GM19395 (cell line): ENCODE measurements at regions not wholly inside any gene's neighbourhood (a gene's known extent, or its start where the extent isn't known, plus 50 kb on each side); places are given as distances from the start of the nearest gene placed in this dataset.

Source experiments
- ATAC-seq: cut with Tn5 transposase; IDR thresholded peaks from one replicate; pipeline ENCODE4 v1.9.1; 2021; ENCODE audit warnings: mild to moderate bottlenecking, moderate library complexity; ENCODE audit not compliant: unreplicated experiment

DNA sequence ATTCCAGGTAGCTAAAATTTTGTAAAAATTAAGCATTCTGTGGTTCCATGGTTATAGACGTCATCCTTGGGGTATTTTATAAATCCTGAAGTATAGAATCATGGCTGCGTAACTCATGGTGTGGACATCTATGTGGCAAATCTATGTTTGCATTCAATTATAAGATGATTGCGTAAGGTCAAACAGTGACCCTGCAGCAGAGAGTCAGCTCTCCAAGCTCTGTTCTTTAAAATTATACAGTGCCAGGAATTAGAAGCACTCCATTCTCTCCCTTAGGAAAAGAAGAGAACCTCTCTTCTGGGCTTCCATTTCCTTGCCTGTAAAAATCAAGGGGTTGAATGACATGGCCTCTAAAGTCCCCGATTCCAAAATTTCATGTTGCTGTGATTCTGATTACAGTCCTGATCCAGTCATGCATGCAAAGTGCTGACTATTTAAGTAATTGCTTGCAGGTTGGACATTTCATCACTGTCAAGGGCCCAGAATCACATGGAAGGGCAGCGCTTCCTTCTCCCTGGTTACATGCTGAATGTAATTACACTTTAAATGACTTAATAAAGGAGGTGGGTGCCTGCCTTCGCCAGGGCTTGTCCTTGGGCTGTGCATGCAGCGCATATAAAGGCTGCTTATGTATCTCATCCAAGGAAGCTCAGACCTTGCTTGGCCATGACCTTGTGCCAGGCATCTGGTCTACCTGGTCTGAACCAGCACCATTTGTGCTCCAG, 550.7 kb downstream of the TYW1 start:
- ATAC-seq = no peak

DNA sequence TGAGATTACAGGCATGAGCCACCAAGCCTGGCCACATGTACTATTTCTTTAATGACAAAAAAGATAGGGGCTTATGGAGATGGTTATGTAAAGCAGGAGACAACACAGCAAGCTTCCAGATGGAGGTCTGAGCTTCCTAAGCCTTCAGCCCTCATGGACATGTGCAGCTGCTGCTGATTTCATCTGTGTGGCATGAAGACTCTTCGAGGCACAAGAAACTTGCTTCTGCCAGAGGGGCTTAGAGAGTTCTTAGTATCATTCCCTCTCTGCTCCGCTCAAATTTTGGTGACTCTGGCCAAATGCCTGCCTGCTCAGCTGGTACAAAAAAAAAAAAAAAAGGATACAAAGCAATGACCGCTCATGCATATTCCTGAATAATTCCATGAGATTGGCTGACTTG, 552.5 kb downstream of the TYW1 start:
- no peak for ATAC-seq

DNA sequence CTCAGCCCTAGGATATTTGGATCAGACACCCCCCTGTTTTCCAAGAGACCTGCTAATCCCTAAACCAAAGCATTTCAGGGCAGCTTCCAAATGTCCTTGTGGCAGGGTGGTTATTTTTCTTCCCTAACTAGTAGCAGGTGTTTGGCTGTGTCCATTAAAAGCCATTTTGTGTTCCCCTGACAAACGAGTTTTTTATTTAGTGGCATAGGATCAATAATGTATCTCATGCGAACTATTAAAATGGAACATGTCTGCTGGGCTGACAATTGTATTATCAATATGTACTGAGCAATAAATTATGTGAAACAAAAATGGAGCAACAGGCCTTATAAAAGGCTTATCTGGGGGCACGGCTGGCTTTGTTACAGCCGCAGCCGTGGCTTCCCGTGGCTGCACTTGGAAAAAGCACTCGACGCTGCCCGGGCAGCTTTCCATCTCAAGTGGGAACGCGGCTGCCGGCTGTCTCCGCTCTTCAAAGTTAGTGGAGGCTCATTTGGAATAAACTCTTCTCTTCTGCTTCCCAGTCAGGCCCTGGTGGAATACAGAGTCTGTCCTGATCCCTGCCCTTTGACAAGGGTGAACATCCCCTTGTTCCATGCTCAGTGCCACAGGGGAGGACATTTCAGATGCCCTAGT, 554.3 kb downstream of the TYW1 start:
- no peak for ATAC-seq

DNA sequence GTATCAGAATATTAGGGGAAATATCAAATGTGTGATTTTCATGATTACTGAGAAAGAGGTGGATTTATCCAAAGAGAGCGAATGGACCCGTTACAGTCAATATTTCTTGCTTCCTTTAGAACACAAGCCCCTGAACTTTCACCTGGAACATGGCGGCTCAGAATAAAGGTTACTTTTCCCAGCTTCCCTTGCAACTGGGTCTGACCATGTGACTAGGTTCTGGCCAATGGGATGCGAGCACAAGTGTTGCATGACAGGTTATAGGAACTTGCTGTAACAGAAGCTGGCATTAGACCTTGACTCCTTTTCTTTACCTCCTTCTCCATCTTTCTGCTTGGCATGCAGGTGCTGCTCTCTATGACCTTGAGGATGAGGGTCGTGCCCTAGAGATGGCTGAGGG, 556.1 kb downstream of the TYW1 start:
- ATAC-seq = no peak

DNA sequence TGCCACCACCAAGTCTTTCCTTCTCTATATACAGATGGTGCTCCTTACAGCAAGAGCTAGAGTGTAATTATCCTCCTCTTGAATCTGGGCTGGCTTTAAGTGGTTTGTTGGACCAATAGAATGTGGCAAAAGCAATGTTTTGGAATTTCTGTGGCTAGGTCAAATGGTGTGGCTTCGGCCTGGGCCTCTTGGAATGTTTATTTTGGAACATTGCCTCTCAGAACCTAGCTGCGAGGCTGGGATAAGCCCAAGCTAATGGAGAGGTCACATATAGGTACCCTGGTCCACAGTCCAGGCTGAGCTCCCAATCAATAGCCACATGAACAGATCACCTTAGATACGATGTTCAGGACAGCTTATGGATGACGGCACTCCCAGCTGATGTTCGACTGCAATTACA, 556.7 kb downstream of the TYW1 start:
- no peak for ATAC-seq

DNA sequence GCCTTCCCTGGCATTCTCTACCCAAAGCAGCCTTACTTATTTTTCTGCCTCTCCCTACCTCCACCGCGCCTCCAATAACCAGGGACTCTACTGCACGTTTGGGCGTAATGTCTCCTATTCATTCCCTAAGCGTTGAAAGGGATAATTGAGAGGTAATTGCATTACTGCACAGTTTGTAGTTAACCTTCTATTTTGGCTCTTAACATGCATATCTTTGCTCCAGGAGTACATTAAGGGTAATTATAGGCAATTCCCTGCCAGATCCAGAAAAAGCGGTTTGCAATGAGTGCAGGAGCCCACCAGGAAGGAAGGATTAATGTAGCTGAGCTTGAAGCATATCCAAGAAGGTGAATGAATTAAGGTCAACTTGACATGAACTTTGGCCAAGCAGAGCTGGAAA, 558.4 kb downstream of the TYW1 start:
- ATAC-seq = no peak

DNA sequence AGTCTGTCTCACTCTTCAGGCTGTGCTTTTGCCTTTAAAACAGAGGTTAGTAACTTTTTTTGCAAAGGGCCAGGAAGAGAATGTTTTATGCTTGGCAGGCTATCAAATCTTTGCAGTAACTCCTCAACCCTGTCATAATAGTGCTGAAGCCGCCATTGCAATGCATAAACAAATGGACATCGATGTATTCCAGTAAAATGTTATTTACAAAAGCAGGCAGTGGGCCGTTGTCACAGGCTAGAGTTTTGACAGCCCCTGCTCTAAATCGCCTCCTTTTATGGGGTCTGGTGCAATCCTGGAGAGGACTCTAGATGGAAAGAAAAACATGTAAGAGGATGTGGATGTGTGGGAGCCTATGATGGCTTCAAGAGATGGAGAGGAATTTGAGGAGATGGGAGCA, 568.3 kb downstream of the TYW1 start:
- ATAC-seq = no peak

DNA sequence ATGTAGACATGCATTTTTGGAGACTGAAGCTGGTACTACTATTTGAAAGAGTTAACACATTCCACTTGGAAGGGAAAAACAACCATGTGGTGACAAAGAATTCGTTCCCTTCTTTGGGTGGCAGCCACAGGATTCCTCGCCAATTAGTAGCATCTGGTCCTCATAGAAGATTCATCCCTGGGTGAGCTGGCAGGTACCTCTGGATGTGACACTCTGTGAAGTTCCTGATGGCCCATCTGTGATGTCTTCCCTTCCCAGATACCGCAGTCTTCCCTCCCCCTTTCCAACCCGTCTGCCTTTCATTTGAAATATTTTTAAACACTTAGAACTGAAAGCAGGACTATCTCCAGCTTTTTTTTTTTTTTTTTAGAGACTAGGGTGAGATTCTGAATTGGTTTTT, 569.5 kb downstream of the TYW1 start:
- no peak for ATAC-seq

DNA sequence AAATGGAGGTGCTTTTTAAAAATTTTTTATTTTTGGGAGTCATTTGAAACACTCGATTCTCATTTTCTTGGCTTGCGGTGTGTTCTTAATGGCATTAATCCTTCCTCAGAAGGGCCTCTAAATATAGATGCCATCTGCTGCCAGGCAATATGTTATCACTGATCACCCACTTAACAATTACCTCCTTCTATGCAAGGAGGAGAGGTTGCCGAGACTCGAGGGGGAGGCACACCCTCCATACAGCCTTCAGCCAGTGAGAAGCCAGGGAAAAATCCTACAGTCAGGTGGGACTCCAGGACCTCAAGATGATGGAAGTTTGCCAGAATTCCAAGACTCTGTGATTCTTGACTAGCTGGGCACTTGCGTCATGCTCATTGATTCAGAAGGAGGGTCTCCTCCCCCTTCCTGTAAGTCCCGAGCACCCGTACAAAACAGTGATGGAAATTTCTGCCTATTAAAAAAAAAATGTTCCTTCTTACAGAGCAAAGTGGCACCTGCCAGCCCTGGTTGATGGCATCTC, 574.5 kb downstream of the TYW1 start:
- no peak for ATAC-seq

DNA sequence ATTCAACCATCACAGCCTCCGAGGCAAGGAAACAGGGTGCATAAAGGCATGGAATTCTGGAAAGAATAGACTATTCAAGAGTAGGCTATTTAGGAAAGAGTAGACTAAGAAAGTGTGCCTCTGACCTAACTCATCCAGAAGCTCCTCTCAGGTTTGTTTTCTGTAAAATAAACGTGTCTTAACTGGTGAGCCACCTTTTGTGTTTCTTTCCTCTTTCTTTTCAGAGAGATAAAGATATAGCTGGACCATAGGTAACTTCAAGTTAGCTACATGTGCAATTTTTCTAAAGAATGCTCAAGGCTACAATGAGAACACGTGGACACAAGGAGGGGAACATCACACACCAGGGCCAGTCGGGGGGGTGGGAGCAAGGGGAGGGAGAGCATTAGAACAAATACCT, 577.0 kb downstream of the TYW1 start:
- ATAC-seq = no peak

DNA sequence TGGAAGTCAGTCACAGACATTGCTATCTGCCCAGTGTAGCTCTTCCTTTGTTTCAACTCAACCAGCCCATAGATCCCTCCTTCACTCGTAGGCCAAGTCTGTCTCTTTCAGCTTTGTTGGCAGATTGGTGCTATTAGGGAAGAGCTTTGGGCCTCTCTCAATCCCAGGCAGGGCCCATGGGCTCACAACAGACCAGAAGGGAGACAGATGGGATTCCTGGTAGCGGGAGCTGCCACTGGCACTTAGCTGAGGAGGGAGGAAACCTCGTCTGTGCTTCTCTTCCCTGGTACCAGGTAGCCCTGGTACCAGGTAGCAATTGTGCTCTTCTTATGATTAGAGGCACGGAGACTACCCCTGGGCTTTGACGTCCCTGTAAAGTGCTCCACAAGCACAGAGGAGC, 592.0 kb downstream of the TYW1 start:
- ATAC-seq = no peak

DNA sequence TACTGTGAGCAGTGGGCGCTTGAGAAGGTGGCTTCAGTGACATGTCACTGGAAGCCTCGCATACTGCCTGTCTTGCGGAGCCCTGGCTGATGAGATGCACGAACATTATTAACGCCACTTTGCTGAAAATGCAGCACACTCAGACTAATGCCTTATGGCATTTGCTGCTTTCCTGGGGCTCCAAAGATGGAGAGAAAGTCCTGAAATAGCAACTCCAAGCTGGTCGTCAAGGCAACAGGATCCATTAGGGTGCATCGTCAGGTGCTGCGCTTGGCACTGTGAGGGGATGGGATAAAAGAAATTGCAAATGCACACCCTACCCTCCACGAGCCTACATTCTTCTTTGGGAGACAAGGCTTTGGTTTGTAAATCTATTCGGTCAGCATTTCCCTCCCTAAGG, 592.5 kb downstream of the TYW1 start:
- ATAC-seq = no peak

DNA sequence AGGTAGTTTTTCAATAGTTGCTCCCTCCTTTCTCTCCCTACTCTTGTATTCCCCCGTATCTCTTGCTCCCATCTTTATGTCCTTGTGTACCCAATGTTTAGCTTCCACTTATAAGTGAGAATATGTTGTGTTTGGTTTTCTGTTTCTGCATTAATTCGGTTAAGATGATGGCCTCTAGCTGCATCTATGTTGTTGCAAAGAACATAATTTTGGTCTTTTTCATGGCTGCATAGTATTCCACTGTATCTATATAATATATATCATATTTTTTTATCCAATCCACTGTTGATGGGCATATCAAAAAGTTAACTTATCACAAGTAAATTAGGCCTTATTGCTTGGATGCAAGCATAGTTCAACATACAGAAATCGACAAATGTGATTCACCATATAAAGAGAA, 594.0 kb downstream of the TYW1 start:
- no peak for ATAC-seq

DNA sequence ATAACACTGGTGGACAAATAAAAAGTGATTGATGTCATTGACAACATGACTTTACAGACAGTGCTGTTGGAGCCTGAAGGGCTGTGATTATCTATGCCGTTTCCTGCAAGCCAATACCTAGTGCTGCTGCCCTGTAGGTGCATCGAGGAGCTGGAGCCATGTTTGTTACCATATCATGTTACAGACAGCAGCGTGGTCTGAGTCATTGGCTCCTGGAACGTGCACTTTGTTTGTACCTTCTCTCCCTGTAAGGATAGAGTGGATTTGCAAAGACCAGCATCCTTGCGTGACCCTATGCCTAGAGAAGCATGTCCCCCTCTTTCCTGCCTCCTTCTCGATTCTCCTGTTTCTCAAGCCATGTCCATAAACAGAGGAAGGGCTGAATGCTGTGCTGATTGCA, 597.2 kb downstream of the TYW1 start:
- no peak for ATAC-seq

DNA sequence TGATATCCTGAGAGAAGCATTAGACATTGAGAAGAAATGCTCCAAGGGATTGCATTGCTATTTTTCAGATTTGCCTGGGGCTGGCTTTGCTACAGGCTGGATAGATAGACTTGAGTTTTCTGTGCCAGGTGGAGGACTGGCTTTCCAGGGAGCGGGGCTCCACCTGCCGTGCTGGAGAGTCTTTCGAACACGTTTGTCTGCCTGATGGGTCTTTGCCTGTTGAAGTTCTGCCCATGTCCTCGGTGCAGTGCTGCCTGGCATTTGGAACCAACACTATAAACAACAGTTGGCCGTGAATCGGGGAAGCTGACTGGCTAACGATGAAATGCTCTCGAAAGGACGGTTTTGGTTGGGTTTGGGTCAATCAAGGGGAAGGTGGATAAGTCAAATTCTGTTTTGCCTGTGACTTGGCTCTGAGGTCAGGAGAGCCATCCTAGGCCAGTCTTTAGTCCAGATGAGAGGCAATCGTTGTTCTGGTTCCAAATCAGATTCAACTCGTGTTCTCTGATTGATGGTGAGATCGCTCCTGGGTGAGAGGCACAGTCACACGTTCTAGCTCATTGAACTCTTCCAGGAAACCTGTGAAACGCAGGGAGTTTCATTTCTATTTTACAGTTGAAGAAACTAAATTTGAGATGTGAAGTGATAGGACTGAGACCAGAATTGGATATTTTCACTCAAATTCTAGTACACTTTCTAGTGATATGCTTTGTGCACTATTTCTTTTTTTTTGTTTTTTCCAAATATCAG, 599.0 kb downstream of the TYW1 start:
- no peak for ATAC-seq

DNA sequence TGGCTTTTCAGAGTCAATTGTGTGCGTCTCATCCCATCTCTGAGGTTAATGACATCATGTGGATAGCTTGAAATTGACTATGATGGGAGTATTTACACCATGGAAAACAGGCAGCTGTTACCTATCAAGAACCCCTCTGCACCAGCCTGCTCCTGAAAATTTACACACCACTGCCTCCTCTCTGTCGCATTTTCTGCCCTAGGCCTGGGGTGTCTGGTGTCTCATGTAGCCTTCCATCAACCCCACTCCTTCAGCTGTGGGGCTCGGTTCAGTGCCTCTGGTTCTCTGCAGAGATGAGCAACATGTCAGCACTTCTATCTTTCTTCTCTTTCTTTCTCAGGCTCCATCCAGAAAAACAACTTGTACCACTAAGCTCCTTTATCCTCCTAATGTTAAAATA, 600.5 kb downstream of the TYW1 start:
- ATAC-seq = no peak

DNA sequence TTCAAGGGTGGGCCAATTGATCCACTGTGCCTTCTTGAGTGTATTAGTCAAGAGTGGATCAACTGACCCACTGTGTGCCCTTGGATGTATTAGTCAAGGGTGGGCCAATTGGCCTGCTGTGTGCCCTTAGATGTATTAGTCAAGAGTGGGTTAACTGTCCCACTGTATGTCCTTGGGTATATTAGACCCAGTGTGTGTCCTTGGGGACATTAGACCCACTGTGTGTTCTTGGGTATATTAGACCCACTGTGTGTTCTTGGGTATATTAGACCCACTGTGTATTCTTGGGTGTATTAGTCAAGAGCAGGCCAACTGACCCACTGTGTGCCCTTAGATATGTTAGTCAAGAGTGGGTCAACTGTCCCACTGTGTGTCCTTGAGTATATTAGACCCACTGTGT, 601.8 kb downstream of the TYW1 start:
- ATAC-seq = no peak

DNA sequence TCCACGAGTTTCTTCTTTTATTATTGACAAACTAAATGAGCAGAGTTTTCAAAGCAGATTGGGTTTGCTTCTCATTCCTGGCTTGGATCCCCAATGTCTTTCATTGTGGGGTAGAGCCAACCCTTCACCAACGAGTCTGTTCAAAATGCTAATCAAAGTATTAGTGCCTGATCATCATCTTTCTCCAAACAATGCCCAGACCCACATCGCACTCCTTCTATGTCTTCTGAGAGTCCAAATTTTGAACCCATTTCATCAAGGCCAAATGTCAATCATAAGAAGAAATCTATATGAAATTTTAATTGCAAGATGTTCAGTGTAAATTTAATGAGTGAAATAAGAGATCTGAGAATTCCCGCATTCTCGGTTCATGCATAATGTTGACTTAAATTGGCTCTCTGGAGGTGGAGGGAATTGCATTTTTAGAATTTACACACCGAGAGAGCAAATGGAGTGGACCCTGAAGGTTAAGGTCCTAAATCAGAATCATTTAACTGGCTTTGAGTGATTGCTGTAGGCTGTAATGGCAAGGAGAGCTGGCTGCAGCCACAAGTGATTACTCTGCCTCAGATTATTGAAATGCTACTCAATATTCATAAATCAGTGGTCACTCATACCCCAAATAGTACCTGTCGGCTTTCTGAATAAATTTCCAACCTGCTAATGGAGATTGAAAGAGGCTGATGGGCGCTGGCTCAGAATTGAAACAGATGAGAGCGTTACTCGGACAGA, 602.9 kb downstream of the TYW1 start:
- ATAC-seq = no peak

DNA sequence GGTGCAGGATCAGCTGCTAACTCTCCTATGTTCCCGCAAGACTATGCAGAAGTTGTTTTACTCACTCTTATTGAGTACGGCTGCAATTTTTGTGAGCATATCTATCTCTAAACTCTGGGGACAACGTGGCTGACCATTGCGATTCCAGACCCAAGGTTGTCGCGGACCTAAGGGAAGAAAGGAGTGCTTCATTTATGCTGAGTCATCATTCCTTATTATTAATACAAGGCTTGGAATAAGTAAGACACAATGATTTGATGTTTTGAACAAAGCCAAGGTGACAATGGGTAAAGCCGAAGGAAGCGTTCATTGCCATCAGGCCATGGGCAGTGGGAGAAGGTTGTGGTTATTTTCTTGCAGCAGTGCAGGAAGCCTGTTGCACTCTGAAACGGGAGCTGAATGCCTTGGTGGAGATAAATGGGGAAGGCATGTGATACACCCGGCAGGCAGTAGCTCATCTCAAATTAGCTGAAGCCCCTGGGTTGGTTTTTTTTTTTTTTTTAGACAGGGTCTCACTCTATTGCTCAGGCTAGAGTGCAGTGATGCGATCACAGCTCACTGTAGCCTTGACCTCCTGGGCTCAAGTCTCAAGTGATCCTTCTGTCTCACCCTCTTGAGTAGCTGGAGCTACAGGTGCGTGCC, 605.7 kb downstream of the TYW1 start:
- no peak for ATAC-seq

DNA sequence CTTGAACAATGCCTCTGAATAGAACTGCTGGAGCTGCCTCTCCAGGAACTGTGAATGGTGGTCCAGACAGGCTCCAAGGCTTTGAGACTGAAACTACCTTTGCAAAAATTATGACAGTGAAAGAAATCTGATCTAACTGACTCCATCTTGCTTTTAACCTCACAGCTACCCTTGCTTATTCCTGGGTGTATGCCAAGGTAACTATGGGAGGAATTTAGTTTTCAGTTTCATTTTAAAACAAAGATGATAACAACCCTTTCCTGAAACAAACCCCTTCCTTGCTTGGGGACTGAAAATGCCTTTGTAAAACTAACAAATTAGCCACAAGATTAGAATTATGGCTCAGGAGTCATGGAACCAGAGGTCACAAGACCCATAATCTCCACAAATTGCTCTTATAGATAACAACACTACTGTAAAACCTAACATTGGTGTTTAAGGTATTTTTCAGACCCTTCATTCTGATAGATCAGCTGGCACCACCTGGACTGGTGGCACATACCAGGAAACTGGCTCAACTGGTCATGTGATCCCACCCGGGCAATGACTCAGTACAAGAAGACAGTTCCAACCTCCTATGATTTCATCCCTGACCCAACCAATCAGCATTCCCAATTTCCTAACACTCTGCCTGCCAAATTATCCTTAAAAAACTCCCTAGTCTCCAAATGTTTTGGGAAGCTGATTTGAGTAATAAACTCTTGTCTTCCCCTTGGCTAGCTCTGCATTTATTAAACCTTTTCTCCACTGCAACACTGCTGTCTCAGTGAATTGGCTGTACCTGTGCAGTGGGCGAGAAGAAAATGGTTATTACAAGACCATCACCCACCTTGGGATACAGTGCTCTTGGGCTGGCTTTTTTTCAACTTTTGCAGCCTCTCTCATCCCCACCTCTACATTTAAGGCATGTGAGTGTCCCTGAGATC, 608.1 kb downstream of the TYW1 start:
- ATAC-seq = no peak
